ENCODE measurements at regions not wholly inside any gene's neighbourhood (a gene's known extent, or its start where the extent isn't known, plus 50 kb on each side); places are given as distances from the start of the nearest gene placed in this dataset.

- Histone ChIP-seq H3K36me3 (no peaks in the 10 kb centered on the region), H3K9me3 (ENCODE audit: low read depth) (no peaks in the 10 kb centered on the region), H3K4me1 (ENCODE audit: low read depth) (no peaks in the 10 kb centered on the region), H3K27ac (no peak overlapping the region), H3K27me3 (no peaks in the 10 kb centered on the region), H3K4me3 (no peak overlapping the region)
- DNase-seq (ENCODE audit: low read depth in 1 of 2, low spot score in 1 of 2), result no peak
- no peak for TF ChIP-seq CTCF (IDR thresholded peaks at IDR 0.05; ENCODE audit: low read depth, low read length)
Observed at GRCh38 chr1:185581020-185581419, 153.2 kb upstream of the HMCN1 start.

- Histone ChIP-seq H3K36me3 (no peaks in the 10 kb centered on the region), H3K9me3 (ENCODE audit: low read depth) (no peaks in the 10 kb centered on the region), H3K27ac (no peak overlapping the region), H3K4me1 (ENCODE audit: low read depth) (no peaks in the 10 kb centered on the region), H3K4me3 (no peak overlapping the region), H3K27me3 (no peaks in the 10 kb centered on the region)
- no peak for TF ChIP-seq CTCF (IDR thresholded peaks at IDR 0.05; ENCODE audit: low read depth, low read length)
- no peak for DNase-seq (ENCODE audit: low read depth in 1 of 2, low spot score in 1 of 2)
Observed at GRCh38 chr1:185578293-185578692, 155.9 kb upstream of the HMCN1 start.

GRCh38 chr1:185574139-185574875, 159.9 kb upstream of the HMCN1 start:
- Histone ChIP-seq H3K4me1 (ENCODE audit: low read depth) (no peaks in the 10 kb centered on the region), H3K27me3 (no peaks in the 10 kb centered on the region), H3K4me3 (no peak overlapping the region), H3K9me3 (ENCODE audit: low read depth) (no peaks in the 10 kb centered on the region), H3K27ac (no peak overlapping the region), H3K36me3 (no peaks in the 10 kb centered on the region)
- no peak for DNase-seq (ENCODE audit: low read depth in 1 of 2, low spot score in 1 of 2)
- no peak for TF ChIP-seq CTCF (IDR thresholded peaks at IDR 0.05; ENCODE audit: low read depth, low read length)

- Histone ChIP-seq H3K4me3 (no peak overlapping the region), H3K27me3 (no peaks in the 10 kb centered on the region), H3K9me3 (ENCODE audit: low read depth) (no peaks in the 10 kb centered on the region), H3K36me3 (no peaks in the 10 kb centered on the region), H3K27ac (no peak overlapping the region), H3K4me1 (ENCODE audit: low read depth) (no peaks in the 10 kb centered on the region)
- DNase-seq (ENCODE audit: low read depth in 1 of 2, low spot score in 1 of 2), result no peak
- TF ChIP-seq CTCF (IDR thresholded peaks at IDR 0.05; ENCODE audit: low read depth, low read length), result no peak
Observed at GRCh38 chr1:185573677-185574076, 160.5 kb upstream of the HMCN1 start.

GRCh38 chr1:185573162-185573561, 161.0 kb upstream of the HMCN1 start:
- Histone ChIP-seq H3K27ac (no peak overlapping the region), H3K4me1 (ENCODE audit: low read depth) (no peaks in the 10 kb centered on the region), H3K27me3 (no peaks in the 10 kb centered on the region), H3K9me3 (ENCODE audit: low read depth) (no peaks in the 10 kb centered on the region), H3K4me3 (no peak overlapping the region), H3K36me3 (no peaks in the 10 kb centered on the region)
- DNase-seq (ENCODE audit: low read depth in 1 of 2, low spot score in 1 of 2), result no peak
- no peak for TF ChIP-seq CTCF (IDR thresholded peaks at IDR 0.05; ENCODE audit: low read depth, low read length)
